D721Med (cell line): ENCODE measurements at regions not wholly inside any gene's neighbourhood (a gene's known extent, or its start where the extent isn't known, plus 50 kb on each side); places are given as distances from the start of the nearest gene placed in this dataset.

Experiments
- DNase-seq: peaks from one replicate; pipeline ENCODE4 v3.0.0; 2011; ENCODE audit warnings: low spot score; ENCODE audit not compliant: insufficient read length
- FAIRE-seq: peaks from 2 replicates; lab custom pipeline; 2011; peaks lifted over from hg19 to GRCh38; lab: Jason Lieb, UNC
- TF ChIP-seq, protein P1 (sequence below): IDR thresholded peaks from 2 replicates; pipeline ENCODE4 v1.5.1; 2012; ENCODE audit warnings: mild to moderate bottlenecking, control low read depth; ENCODE audit not compliant: insufficient read depth; ENCODE audit errors: missing control alignments

DNA sequence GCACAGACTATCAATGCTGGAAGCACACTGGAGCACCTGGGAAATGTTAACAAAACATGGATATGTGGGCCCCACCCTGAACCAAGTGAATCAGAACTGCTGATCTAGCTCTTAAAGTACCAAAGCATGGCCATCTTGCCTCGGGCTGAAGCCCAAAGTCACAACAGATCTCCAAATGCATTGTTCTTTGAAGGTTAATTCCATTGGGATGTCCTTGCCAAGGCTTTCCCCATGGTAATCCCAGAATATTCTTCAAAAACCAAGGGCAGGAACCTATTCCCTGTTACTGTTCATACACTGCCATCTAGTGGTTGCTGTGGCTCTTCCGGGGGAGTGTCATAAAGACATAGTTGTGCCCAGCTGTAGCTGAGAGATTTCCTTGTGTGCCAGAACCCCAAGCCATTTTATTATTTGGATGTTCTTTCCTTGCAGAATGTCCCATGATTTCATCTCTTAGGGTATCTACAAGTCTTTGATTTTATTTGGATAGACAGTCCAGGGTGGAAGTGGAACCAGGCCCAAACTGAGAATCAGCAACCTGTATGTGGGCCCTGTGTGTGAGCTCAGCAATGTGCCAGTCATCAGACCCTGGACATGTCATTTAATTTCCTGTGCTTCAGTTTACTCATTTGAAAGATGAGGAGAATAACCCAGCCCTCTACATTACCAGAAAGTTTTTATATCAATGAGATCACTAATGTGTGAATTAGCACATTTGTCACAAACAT is 290.0 kb downstream of the ACTL7B start:
- peak; percentile 18 for DNase-seq
- TF ChIP-seq, protein P1, sequence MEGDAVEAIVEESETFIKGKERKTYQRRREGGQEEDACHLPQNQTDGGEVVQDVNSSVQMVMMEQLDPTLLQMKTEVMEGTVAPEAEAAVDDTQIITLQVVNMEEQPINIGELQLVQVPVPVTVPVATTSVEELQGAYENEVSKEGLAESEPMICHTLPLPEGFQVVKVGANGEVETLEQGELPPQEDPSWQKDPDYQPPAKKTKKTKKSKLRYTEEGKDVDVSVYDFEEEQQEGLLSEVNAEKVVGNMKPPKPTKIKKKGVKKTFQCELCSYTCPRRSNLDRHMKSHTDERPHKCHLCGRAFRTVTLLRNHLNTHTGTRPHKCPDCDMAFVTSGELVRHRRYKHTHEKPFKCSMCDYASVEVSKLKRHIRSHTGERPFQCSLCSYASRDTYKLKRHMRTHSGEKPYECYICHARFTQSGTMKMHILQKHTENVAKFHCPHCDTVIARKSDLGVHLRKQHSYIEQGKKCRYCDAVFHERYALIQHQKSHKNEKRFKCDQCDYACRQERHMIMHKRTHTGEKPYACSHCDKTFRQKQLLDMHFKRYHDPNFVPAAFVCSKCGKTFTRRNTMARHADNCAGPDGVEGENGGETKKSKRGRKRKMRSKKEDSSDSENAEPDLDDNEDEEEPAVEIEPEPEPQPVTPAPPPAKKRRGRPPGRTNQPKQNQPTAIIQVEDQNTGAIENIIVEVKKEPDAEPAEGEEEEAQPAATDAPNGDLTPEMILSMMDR: peak; percentile 85
- no peak for FAIRE-seq

DNA sequence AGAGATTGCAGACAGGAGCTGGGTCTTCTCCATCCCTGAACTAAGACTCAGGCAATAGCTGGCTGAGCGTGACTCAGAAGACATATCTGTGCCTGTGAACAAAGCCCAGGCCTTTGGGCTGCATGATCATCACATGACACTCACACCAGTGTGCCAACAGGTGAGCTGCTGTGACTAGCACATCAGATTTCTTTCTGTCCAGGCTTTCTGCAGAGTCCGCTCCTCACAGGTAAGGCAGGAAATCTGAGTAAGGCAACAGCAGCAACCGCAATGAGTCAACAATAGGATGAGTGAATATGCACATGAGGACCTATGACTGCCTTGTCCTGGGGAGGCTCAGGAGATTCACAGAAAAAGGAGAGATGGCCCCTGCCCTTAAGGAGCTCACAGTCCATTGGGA is 293.6 kb downstream of the ACTL7B start:
- FAIRE-seq: no peak
- TF ChIP-seq, protein P1: no peak
- no peak for DNase-seq

DNA sequence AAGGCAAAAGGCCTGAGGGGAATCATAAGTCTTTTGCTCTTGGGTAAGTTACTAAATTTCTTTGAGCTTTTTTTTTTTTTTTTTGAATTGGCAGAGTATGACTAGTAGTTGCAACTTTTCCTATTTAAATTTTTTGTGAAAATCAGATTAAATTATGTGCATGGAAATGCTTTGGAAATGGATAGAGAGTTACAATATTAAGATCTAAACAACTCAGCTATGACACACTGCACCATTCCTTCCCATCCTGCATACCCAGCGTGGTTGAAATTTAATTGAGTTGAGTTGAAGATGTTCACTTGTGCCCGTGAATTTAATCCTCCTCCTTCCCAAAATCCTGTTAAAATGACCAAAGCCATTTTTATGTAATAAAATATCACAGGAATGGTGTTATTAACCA is 296.4 kb downstream of the ACTL7B start:
- DNase-seq (no peak), FAIRE-seq (no peak)
- TF ChIP-seq, protein P1: no peak

DNA sequence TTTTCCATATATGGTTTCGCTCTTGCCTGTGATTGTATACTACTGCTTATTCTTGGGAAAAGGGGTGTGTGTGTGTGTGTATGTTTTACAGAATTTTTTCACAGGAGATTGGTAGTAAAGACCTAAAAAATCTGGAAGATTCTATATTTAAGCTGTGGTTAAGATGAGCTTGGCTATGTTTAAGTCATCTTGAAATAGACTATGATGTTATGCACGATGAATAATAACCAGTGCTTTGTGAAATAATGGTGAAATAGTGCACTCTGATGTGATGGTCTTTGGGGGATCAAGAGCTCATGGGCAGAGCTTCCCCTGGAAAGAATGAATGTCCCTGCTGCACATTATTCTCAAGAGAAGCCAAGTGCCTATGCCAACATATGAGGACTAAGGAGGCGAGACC is 301.0 kb downstream of the ACTL7B start:
- FAIRE-seq: no peak
- TF ChIP-seq, protein P1: no peak
- no peak for DNase-seq

DNA sequence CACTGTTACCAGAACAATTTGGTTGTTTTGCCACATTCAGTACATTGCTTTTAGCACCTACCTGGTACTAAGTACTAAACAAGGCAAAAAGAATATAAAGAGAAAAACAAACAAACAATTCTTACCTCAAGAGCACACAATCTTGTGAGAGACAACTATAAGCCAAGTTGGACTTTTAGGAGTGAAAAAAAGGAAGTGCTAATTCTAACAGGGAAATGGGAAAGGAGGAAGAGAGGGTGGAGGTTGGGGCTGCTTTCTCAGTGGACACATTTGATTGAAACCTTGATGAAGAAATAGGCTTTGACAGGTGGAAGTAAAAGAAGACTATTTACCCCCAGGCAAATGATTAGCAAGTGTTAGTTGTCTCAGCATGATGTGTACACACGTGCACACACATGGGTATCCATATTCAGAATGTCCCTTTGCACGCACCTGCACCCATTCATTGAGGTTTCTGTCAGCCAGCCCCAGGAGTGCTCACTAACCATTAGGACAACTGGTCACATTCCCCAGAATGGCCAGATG is 302.6 kb downstream of the ACTL7B start:
- no peak for DNase-seq
- TF ChIP-seq, protein P1: no peak
- FAIRE-seq: no peak

DNA sequence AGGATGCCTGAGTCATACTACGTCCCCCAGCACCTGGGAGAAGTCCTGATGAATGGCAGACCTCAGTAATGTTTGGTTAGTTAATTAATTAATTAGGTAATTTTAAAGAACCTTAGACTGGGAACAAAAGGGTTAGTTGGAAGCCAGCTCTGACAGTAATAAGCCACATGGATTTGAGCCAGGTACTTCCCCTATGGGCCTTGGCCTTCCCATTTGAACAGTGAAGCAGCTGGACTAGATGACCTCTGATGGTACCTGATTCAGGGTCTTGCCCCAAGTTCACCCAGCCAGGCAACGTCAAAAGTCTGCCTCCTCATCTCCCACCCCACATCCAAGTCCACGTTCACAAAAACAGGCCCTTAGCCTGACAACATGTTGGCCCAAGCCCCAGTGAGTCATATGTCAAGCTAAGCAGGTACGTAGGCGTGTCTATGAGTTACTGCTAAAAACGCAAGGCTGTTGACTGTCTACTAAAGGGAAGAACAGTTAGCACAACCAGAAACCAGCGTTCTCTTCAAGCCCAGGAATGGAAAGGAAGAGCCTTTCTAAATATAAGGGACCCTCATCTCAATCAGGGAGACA is 303.2 kb downstream of the ACTL7B start:
- DNase-seq (no peak), FAIRE-seq (no peak)

More for the DNA sequence above, 303.2 kb downstream of the ACTL7B start:
- TF ChIP-seq, protein P1: no peak
